NB4 (cell line): ENCODE measurements at regions not wholly inside any gene's neighbourhood (a gene's known extent, or its start where the extent isn't known, plus 50 kb on each side); places are given as distances from the start of the nearest gene placed in this dataset.
"Not testable (repeated sequence)": the region's sequence is repeated elsewhere in the genome, so short reads cannot be mapped to it uniquely, and the experiment has no call there.

ENCODE experiments used
- MYC ChIP-seq: IDR thresholded peaks from 2 replicates; pipeline ENCODE4 v1.6.1; 2011; ENCODE audit warnings: low read depth, low read length
- POLR2A ChIP-seq: IDR thresholded peaks from 2 replicates; pipeline ENCODE4 v1.6.1; 2011; ENCODE audit warnings: mild to moderate bottlenecking; ENCODE audit not compliant: insufficient read length; ENCODE audit errors: extremely low read depth
- TF ChIP-seq, protein P1 (sequence below): IDR thresholded peaks from one replicate; pipeline ENCODE4 v1.5.1; 2012; ENCODE audit warnings: low read depth, low read length
- TF ChIP-seq, protein P2 (sequence below): IDR thresholded peaks from 2 replicates; pipeline ENCODE4 v1.6.1; 2011; ENCODE audit warnings: low read depth, low read length

DNA sequence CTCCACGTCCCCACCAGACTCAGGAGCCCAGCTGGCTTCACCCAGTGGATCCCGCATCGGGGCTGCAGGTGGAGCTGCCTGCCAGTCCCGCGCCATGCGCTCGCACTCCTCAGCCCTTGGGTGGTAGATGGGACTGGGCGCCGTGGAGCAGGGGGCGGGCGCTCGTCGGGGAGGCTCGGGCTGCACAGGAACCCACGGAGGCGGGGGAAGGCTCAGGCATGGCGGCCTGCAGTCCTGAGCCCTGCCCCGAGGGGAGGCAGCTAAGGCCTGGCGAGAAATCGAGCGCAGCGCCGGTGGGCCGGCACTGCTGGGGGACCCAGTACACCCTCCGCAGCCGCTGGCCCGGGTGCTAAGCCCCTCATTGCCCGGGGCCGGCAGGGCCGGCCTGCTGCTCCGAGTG lies 170.2 kb upstream of the NYAP2 start:
- TF ChIP-seq MYC, POLR2A: not testable (repeated sequence)
- TF ChIP-seq, protein P1, sequence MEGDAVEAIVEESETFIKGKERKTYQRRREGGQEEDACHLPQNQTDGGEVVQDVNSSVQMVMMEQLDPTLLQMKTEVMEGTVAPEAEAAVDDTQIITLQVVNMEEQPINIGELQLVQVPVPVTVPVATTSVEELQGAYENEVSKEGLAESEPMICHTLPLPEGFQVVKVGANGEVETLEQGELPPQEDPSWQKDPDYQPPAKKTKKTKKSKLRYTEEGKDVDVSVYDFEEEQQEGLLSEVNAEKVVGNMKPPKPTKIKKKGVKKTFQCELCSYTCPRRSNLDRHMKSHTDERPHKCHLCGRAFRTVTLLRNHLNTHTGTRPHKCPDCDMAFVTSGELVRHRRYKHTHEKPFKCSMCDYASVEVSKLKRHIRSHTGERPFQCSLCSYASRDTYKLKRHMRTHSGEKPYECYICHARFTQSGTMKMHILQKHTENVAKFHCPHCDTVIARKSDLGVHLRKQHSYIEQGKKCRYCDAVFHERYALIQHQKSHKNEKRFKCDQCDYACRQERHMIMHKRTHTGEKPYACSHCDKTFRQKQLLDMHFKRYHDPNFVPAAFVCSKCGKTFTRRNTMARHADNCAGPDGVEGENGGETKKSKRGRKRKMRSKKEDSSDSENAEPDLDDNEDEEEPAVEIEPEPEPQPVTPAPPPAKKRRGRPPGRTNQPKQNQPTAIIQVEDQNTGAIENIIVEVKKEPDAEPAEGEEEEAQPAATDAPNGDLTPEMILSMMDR: not testable (repeated sequence)
- TF ChIP-seq, protein P2, sequence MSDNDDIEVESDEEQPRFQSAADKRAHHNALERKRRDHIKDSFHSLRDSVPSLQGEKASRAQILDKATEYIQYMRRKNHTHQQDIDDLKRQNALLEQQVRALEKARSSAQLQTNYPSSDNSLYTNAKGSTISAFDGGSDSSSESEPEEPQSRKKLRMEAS: not testable (repeated sequence)
